ENCODE measurements at regions not wholly inside any gene's neighbourhood (a gene's known extent, or its start where the extent isn't known, plus 50 kb on each side); places are given as distances from the start of the nearest gene placed in this dataset.

GRCh38 chr2:167790189-167790588 lies 457.2 kb downstream of the STK39 start:
- TF ChIP-seq CTCF (IDR thresholded peaks at IDR 0.05; ENCODE audit: borderline replicate concordance, extremely low read depth, low read length, poor library complexity, severe bottlenecking) (no peak), EZH2 (IDR thresholded peaks at IDR 0.05; ENCODE audit: borderline replicate concordance, low read depth, low read length, severe bottlenecking) (no peak)
